ENCODE measurements at regions not wholly inside any gene's neighbourhood (a gene's known extent, or its start where the extent isn't known, plus 50 kb on each side); places are given as distances from the start of the nearest gene placed in this dataset.

DNA sequence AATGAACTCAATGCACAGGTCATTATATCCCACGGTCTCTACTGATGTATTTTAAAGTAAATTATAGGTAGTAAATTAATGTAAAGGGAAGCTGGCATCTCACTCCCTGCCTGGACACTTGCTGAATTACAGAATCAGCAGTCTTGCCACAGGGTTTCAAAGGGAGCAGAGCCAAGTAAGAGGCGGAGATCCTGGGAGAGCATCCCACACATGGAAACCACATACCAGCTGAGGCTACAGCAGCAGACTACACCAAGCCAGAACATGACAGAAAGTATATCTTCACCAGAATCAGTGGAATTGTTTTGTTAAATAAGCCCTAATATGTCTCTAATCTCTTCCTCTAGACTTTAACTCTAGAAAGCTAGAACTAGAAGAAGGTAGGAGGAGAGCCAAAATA, 1689.2 kb upstream of the WWC1 start:
- no peaks in the 10 kb centered on the region for H3K36me3 Mint-ChIP-seq (ENCODE audit: insufficient read depth)
- no peak overlapping the region for H3K27ac Mint-ChIP-seq
- no peak for DNase-seq (ENCODE audit: low spot score, unreplicated experiment)
- no peaks in the 10 kb centered on the region for H3K9me3 Mint-ChIP-seq (ENCODE audit: low read depth)
- H3K27me3 Mint-ChIP-seq: no peaks in the 10 kb centered on the region
- no peak for TF ChIP-seq CTCF (IDR thresholded peaks at IDR 0.05; ENCODE audit: unreplicated experiment)
- H3K4me3 Mint-ChIP-seq (ENCODE audit: low read depth): no peak overlapping the region
- no peaks in the 10 kb centered on the region for H3K4me1 Mint-ChIP-seq (ENCODE audit: low read depth)

DNA sequence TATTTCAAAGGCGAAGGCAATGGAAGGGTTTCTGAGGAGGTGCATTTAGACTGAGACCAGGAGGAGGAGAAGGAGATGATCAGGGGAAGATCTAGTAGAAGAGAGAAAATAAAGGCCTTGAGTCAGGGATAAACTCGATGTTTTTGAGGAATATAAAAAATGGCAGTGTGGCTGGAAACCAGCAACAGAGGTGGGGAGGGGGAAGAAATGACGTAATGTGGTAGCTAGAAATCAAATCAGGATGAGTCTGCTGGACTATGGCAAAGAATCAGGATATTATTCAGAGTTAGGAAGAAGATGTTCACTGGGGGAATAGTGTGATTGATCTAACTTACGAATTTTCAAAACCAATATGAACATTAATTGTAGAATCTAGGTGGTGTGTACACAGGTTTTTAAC, 1673.9 kb upstream of the WWC1 start:
- no peak overlapping the region for H3K27ac Mint-ChIP-seq
- H3K27me3 Mint-ChIP-seq: no peaks in the 10 kb centered on the region
- H3K4me3 Mint-ChIP-seq (ENCODE audit: low read depth): no peak overlapping the region
- DNase-seq (ENCODE audit: low spot score, unreplicated experiment): no peak
- H3K36me3 Mint-ChIP-seq (ENCODE audit: insufficient read depth): no peaks in the 10 kb centered on the region
- H3K9me3 Mint-ChIP-seq (ENCODE audit: low read depth): peaks cover 10% of the 10 kb centered on the region
- peaks cover 1% of the 10 kb centered on the region for H3K4me1 Mint-ChIP-seq (ENCODE audit: low read depth)
- no peak for TF ChIP-seq CTCF (IDR thresholded peaks at IDR 0.05; ENCODE audit: unreplicated experiment)

DNA sequence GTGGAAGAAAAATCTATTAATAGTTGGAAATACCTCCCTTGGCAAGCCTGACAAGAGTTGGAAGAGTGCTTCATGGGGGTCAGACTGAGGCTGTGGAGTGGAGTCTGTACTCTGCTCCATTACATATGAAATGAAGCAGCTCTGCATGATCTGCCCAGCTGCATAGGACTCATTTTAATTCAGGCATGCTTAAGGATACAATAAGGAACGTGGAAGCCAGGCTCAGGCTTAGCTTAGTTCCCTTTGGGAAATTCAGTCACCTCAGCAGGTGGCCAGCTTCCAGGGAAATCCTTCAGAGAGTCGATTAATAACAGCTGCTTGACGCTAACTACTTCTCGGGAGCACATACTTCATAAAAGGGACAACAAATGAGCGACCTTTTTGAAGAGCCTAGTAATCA, 1672.9 kb upstream of the WWC1 start:
- Mint-ChIP-seq H3K4me1 (ENCODE audit: low read depth) (peaks cover 1% of the 10 kb centered on the region), H3K4me3 (ENCODE audit: low read depth) (no peak overlapping the region), H3K27ac (no peak overlapping the region), H3K27me3 (no peaks in the 10 kb centered on the region), H3K36me3 (ENCODE audit: insufficient read depth) (no peaks in the 10 kb centered on the region), H3K9me3 (ENCODE audit: low read depth) (peaks cover 10% of the 10 kb centered on the region)
- TF ChIP-seq CTCF (IDR thresholded peaks at IDR 0.05; ENCODE audit: unreplicated experiment): no peak
- no peak for DNase-seq (ENCODE audit: low spot score, unreplicated experiment)

DNA sequence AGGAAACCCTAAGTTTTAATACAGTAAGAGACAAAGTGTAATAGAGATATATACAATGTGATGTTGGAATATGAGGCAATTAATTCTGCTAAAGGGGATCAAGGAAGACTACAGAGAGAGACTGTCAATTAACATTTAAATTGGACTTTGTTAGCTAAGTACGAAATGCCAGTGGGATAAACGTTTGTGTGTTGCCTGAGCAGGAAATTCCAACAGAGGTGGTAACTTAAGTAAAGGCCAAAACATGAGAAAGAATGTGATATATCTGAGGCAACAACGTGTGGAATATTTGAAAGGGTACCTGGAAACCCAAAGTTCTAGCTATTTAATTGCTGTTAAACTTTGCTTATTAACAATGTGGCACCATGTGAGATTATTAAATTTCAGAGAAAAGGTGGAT, 1666.9 kb upstream of the WWC1 start:
- Mint-ChIP-seq H3K4me3 (ENCODE audit: low read depth) (no peak overlapping the region), H3K4me1 (ENCODE audit: low read depth) (peaks cover 3% of the 10 kb centered on the region), H3K27me3 (no peaks in the 10 kb centered on the region), H3K27ac (no peak overlapping the region), H3K9me3 (ENCODE audit: low read depth) (peaks cover 4% of the 10 kb centered on the region), H3K36me3 (ENCODE audit: insufficient read depth) (no peaks in the 10 kb centered on the region)
- no peak for DNase-seq (ENCODE audit: low spot score, unreplicated experiment)
- TF ChIP-seq CTCF (IDR thresholded peaks at IDR 0.05; ENCODE audit: unreplicated experiment): no peak

- H3K4me3 Mint-ChIP-seq (ENCODE audit: low read depth): no peak overlapping the region
- no peaks in the 10 kb centered on the region for H3K27me3 Mint-ChIP-seq
- H3K4me1 Mint-ChIP-seq (ENCODE audit: low read depth): peaks cover 2% of the 10 kb centered on the region
- no peak overlapping the region for H3K27ac Mint-ChIP-seq
- H3K9me3 Mint-ChIP-seq (ENCODE audit: low read depth): peaks cover 4% of the 10 kb centered on the region
- no peak for TF ChIP-seq CTCF (IDR thresholded peaks at IDR 0.05; ENCODE audit: unreplicated experiment)
- no peaks in the 10 kb centered on the region for H3K36me3 Mint-ChIP-seq (ENCODE audit: insufficient read depth)
- DNase-seq (ENCODE audit: low spot score, unreplicated experiment): no peak
These were observed 1666.1 kb upstream of the WWC1 start for GRCh38 chr5:166625210-166625865.
